ENCODE measurements at regions not wholly inside any gene's neighbourhood (a gene's known extent, or its start where the extent isn't known, plus 50 kb on each side); places are given as distances from the start of the nearest gene placed in this dataset.
A peak's percentile ranks its signal among the peaks of the same experiment; 100 is the strongest.

GRCh38 chr7:64098-64915 lies 128.1 kb upstream of the FAM20C start:
- Histone ChIP-seq H4K91ac (ENCODE audit: insufficient read depth, low read depth, low read length) (peak overlapping the region; percentile 55), H2AFZ (replicated peaks; ENCODE audit: low read length, poor library complexity) (peak overlapping the region; percentile 39), H3K56ac (ENCODE audit: extremely low read depth, insufficient read depth, low read length) (no peak overlapping the region), H3K4ac (ENCODE audit: low read depth, low read length) (peak overlapping the region; percentile 79), H2BK120ac (ENCODE audit: low read depth, low read length) (peak overlapping the region; percentile 71), H4K20me1 (ENCODE audit: insufficient read depth, low read length) (no peaks in the 10 kb centered on the region), H3K18ac (ENCODE audit: low read depth, low read length) (peak overlapping the region; percentile 11; the same call in 1 of the 2 replicates), H3K14ac (replicated peaks; ENCODE audit: low read depth, low read length) (peak overlapping the region; percentile 51; the same call in 1 of the 2 replicates), H3K23ac (ENCODE audit: low read depth, low read length) (peak overlapping the region; percentile 38; the same call in 1 of the 2 replicates), H2BK15ac (ENCODE audit: low read depth, low read length) (no peak overlapping the region), H3K9me3 (ENCODE audit: control insufficient read depth, insufficient read depth, low read length) (no peaks in the 10 kb centered on the region), H3K36me3 (ENCODE audit: control insufficient read depth, insufficient read depth, low read length) (no peaks in the 10 kb centered on the region), H4K8ac (ENCODE audit: low read depth in 2 of 2, low read length in 2 of 2) (peak overlapping the region in 1 of 2 experiments; percentile 57; a peak in 1 of 4 replicates), H3K9me1 (ENCODE audit: insufficient read depth, low read length) (peaks cover 16% of the 10 kb centered on the region), H2AK5ac (ENCODE audit: low read depth, low read length) (peak overlapping the region; percentile 96; the same call in 1 of the 2 replicates), H3K27ac (ENCODE audit: insufficient read depth, low read length) (no peak overlapping the region), H3K9ac (ENCODE audit: low read depth, low read length) (no peak overlapping the region), H4K5ac (ENCODE audit: low read depth, low read length) (no peak overlapping the region), H2BK20ac (ENCODE audit: low read depth, low read length) (peak overlapping the region; percentile 86), H3K4me1 (ENCODE audit: control insufficient read depth, insufficient read depth, low read length) (peaks cover 16% of the 10 kb centered on the region), H3K4me3 (ENCODE audit: insufficient read depth, low read depth, low read length) (no peak overlapping the region), H3K4me2 (ENCODE audit: low read depth, low read length) (no peak overlapping the region), H3K27me3 (ENCODE audit: control insufficient read depth, insufficient read depth, low read length) (no peaks in the 10 kb centered on the region; the same call in 1 of the 2 replicates), H2BK5ac (ENCODE audit: low read depth, low read length, poor library complexity, severe bottlenecking) (peak overlapping the region; percentile 58), H2AK9ac (replicated peaks; ENCODE audit: low read depth, low read length, poor library complexity) (peak overlapping the region; percentile 79), H3K79me1 (ENCODE audit: low read depth in 1 of 2, low read length in 2 of 2) (no peaks in the 10 kb centered on the region; a peak in 1 of 4 replicates)
- dilution Hi-C loops (cut with HindIII; ENCODE audit: low sequenced_read_pairs, unreplicated experiment): no loop called here
- POLR2A ChIA-PET (ENCODE audit: unreplicated experiment): no interaction called here
- BruUV-seq (replicated peaks): no TSS peak
- intact Hi-C loops (cut with micrococcal nuclease): loop anchor here (1.0 kb wide), 1 partner anchor 130 kb away; no protein-coding TSS in a partner anchor
- 0 out of 2 replicates have a peak, but pooled peaks have one; percentile 18 for TF ChIP-seq MAZ (IDR thresholded peaks at IDR 0.05; ENCODE audit: borderline replicate concordance, low read depth, low read length)
- peak; percentile 89 for TF ChIP-seq SMC3 (IDR thresholded peaks at IDR 0.05; ENCODE audit: low read depth, low read length)
- TF ChIP-seq RAD21 (IDR thresholded peaks at IDR 0.05; ENCODE audit: low read length): peak; percentile 91
- peak; percentile 85 for TF ChIP-seq CTCF (conservative IDR thresholded peaks at IDR 0.05; ENCODE audit: low read depth, low read length)
- no peak for TF ChIP-seq FOS (IDR thresholded peaks at IDR 0.05; ENCODE audit: low read depth, low read length)
- peak; percentile 74 for DNase-seq
- no CpG with 5 or more reads among the region's 6 CpGs for WGBS, 2 experiments (ENCODE audit: extremely low coverage in 2 of 2, insufficient read length in 1 of 2)
- in situ Hi-C loops (cut with MboI; ENCODE audit: low sequenced_read_pairs): no loop called here
- CTCF ChIA-PET: interaction anchor here (0.5 to 1.6 kb wide), 7 partner anchors 9 to 143 kb away, joined by 3 to 6 read pairs (median 3); partner anchors contain the start of gene FAM20C
- ATAC-seq (ENCODE audit: low read depth): peak; percentile 92

Data from IMR-90 (cell line).